Islet precursor cell (in vitro differentiated cells): ENCODE measurements at regions not wholly inside any gene's neighbourhood (a gene's known extent, or its start where the extent isn't known, plus 50 kb on each side); places are given as distances from the start of the nearest gene placed in this dataset.

Experiments used
- DNase-seq: peaks from one replicate; pipeline ENCODE4 v3.0.0-alpha.2; 2018

- no peak for DNase-seq
Measured at GRCh38 chr9:108081112-108081511, 591.5 kb upstream of the KLF4 start.

GRCh38 chr9:108080285-108080684 is 590.7 kb upstream of the KLF4 start:
- DNase-seq = no peak

- DNase-seq = no peak
Measured at GRCh38 chr9:108078811-108079210, 589.2 kb upstream of the KLF4 start.

- no peak for DNase-seq
Measured at GRCh38 chr9:108078375-108078774, 588.8 kb upstream of the KLF4 start.

- DNase-seq = no peak
Measured at GRCh38 chr9:108077556-108077955, 588.0 kb upstream of the KLF4 start.

- DNase-seq = peak; percentile 65
Measured at GRCh38 chr9:108074900-108075299, 585.3 kb upstream of the KLF4 start.

GRCh38 chr9:108073823-108074222 is 584.3 kb upstream of the KLF4 start:
- DNase-seq = no peak

- DNase-seq = no peak
Measured at GRCh38 chr9:108072740-108073139, 583.2 kb upstream of the KLF4 start.

- no peak for DNase-seq
Measured at GRCh38 chr9:108070861-108071260, 581.3 kb upstream of the KLF4 start.

- DNase-seq = no peak
Measured at GRCh38 chr9:108069991-108070390, 580.4 kb upstream of the KLF4 start.

GRCh38 chr9:108062680-108063079 is 573.1 kb upstream of the KLF4 start:
- no peak for DNase-seq

- no peak for DNase-seq
Measured at GRCh38 chr9:108060175-108060574, 570.6 kb upstream of the KLF4 start.

- no peak for DNase-seq
Measured at GRCh38 chr9:108058135-108058814, 568.7 kb upstream of the KLF4 start.

GRCh38 chr9:108057421-108058134 is 568.0 kb upstream of the KLF4 start:
- DNase-seq = peak; percentile 92

- no peak for DNase-seq
Measured at GRCh38 chr9:108056805-108057386, 567.3 kb upstream of the KLF4 start.

GRCh38 chr9:108056084-108056804 is 566.7 kb upstream of the KLF4 start:
- no peak for DNase-seq

GRCh38 chr9:108054131-108054630 is 564.6 kb upstream of the KLF4 start:
- no peak for DNase-seq

- DNase-seq = no peak
Measured at GRCh38 chr9:108053555-108054061, 564.0 kb upstream of the KLF4 start.

GRCh38 chr9:108052431-108053080 is 563.0 kb upstream of the KLF4 start:
- no peak for DNase-seq

- no peak for DNase-seq
Measured at GRCh38 chr9:108050894-108051293, 561.3 kb upstream of the KLF4 start.

- no peak for DNase-seq
Measured at GRCh38 chr9:108049671-108050494, 560.3 kb upstream of the KLF4 start.
